ENCODE measurements at regions not wholly inside any gene's neighbourhood (a gene's known extent, or its start where the extent isn't known, plus 50 kb on each side); places are given as distances from the start of the nearest gene placed in this dataset.

GRCh38 chr2:192328297-192328696, 133.6 kb upstream of the TMEFF2 start:
- H3K4me3 ChIP-seq (ENCODE audit: low read length in 2 of 2) = no peak overlapping the region
- no peaks in the 10 kb centered on the region for H3K27me3 ChIP-seq (ENCODE audit: control insufficient read depth in 2 of 2, insufficient read depth in 1 of 2, low read length in 1 of 2)
- H3K9me3 ChIP-seq (ENCODE audit: control insufficient read depth in 2 of 2, insufficient read depth in 1 of 2, low read length in 1 of 2) = no peaks in the 10 kb centered on the region
- 97% methylated on average over 3 of the region's 3 CpGs for WGBS
- DNase-seq (ENCODE audit: low read depth in 6 of 9, low spot score in 9 of 9) = no peak
- H3K27ac ChIP-seq (ENCODE audit: low read depth in 1 of 2, low read length in 1 of 2) = no peak overlapping the region
- H3K36me3 ChIP-seq (ENCODE audit: control insufficient read depth in 2 of 2, insufficient read depth in 2 of 2, low read length in 1 of 2) = no peaks in the 10 kb centered on the region
- no peaks in the 10 kb centered on the region for H3K4me1 ChIP-seq (ENCODE audit: control insufficient read depth in 2 of 2, insufficient read depth in 2 of 2, low read length in 2 of 2)

DNA sequence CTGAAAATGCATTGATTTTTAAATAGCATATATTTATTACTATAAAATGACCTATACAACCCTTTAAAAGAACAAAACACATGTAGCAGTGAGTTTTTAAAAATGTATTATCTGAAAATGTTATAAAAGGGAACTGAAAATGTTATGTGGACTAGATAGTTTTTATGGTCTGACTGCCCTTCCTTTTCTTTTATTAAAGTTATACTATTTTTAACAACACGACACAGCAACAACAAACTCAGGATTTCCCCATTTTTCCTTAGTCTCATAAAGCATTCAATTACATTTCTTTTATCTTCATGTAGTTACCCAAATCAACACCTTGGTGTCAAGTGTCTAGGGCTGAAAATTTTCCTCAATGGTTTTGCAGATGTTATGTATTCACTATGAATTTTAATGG, 132.8 kb upstream of the TMEFF2 start:
- no peak for DNase-seq (ENCODE audit: low read depth in 6 of 9, low spot score in 9 of 9)
- Histone ChIP-seq H3K36me3 (ENCODE audit: control insufficient read depth in 2 of 2, insufficient read depth in 2 of 2, low read length in 1 of 2) (no peaks in the 10 kb centered on the region), H3K4me3 (ENCODE audit: low read length in 2 of 2) (no peak overlapping the region), H3K27me3 (ENCODE audit: control insufficient read depth in 2 of 2, insufficient read depth in 1 of 2, low read length in 1 of 2) (no peaks in the 10 kb centered on the region), H3K27ac (ENCODE audit: low read depth in 1 of 2, low read length in 1 of 2) (no peak overlapping the region), H3K9me3 (ENCODE audit: control insufficient read depth in 2 of 2, insufficient read depth in 1 of 2, low read length in 1 of 2) (no peaks in the 10 kb centered on the region), H3K4me1 (ENCODE audit: control insufficient read depth in 2 of 2, insufficient read depth in 2 of 2, low read length in 2 of 2) (no peaks in the 10 kb centered on the region)
- 31% methylated on average over 1 of the region's 1 CpG for WGBS

- Histone ChIP-seq H3K4me1 (ENCODE audit: control insufficient read depth in 2 of 2, insufficient read depth in 2 of 2, low read length in 2 of 2) (no peaks in the 10 kb centered on the region), H3K4me3 (ENCODE audit: low read length in 2 of 2) (no peak overlapping the region), H3K27ac (ENCODE audit: low read depth in 1 of 2, low read length in 1 of 2) (no peak overlapping the region), H3K27me3 (ENCODE audit: control insufficient read depth in 2 of 2, insufficient read depth in 1 of 2, low read length in 1 of 2) (no peaks in the 10 kb centered on the region), H3K9me3 (ENCODE audit: control insufficient read depth in 2 of 2, insufficient read depth in 1 of 2, low read length in 1 of 2) (peaks cover 3 to 21% of the 10 kb centered on the region in 2 donors), H3K36me3 (ENCODE audit: control insufficient read depth in 2 of 2, insufficient read depth in 2 of 2, low read length in 1 of 2) (no peaks in the 10 kb centered on the region)
- no peak for DNase-seq (ENCODE audit: low read depth in 6 of 9, low spot score in 9 of 9)
- WGBS = over 99% methylated on average over 3 of the region's 3 CpGs
Measured at GRCh38 chr2:192315543-192315942, 120.8 kb upstream of the TMEFF2 start.

DNA sequence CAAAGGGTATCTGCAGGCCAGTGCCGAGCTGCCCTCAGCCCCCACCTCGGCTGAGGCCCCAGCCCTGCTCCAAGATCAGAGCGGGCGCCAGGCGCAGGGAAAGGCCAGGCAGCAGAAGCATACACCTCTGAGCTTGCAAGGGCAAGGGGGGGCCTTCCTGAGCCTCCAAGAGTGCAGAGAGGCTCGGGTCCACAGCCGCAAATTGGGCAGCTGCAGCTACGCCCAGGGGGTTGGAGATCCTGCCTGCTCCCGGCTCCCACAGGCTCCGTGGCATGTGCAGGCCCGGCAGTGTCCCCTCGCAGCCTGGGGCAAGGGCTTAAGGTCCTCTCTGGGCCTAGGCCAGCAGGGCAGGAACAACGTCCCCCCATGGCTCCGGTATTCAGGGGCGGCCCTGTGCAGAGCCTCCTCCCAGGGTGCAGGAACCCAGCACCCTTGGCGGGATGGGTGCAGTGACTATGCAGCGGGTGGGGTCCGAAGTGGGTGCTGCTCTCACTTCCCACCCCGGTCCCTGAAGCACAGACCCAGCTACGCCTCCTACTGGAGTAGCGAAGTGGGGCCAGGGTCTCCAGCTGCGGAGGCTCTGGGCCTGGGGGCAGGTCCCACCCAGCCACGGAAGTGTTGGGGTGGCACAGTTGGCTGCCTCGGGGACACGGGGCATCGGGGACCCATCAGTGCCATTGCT, 120.2 kb upstream of the TMEFF2 start:
- Histone ChIP-seq H3K27me3 (ENCODE audit: control insufficient read depth in 2 of 2, insufficient read depth in 1 of 2, low read length in 1 of 2) (no peaks in the 10 kb centered on the region), H3K27ac (ENCODE audit: low read depth in 1 of 2, low read length in 1 of 2) (no peak overlapping the region), H3K4me3 (ENCODE audit: low read length in 2 of 2) (no peak overlapping the region), H3K9me3 (ENCODE audit: control insufficient read depth in 2 of 2, insufficient read depth in 1 of 2, low read length in 1 of 2) (peaks cover 3 to 21% of the 10 kb centered on the region in 2 donors), H3K36me3 (ENCODE audit: control insufficient read depth in 2 of 2, insufficient read depth in 2 of 2, low read length in 1 of 2) (no peaks in the 10 kb centered on the region), H3K4me1 (ENCODE audit: control insufficient read depth in 2 of 2, insufficient read depth in 2 of 2, low read length in 2 of 2) (no peaks in the 10 kb centered on the region)
- 93% methylated on average over 26 of the region's 26 CpGs for WGBS
- no peak for DNase-seq (ENCODE audit: low read depth in 6 of 9, low spot score in 9 of 9)

- Histone ChIP-seq H3K27me3 (ENCODE audit: control insufficient read depth in 2 of 2, insufficient read depth in 1 of 2, low read length in 1 of 2) (no peaks in the 10 kb centered on the region), H3K4me1 (ENCODE audit: control insufficient read depth in 2 of 2, insufficient read depth in 2 of 2, low read length in 2 of 2) (no peaks in the 10 kb centered on the region), H3K36me3 (ENCODE audit: control insufficient read depth in 2 of 2, insufficient read depth in 2 of 2, low read length in 1 of 2) (no peaks in the 10 kb centered on the region), H3K27ac (ENCODE audit: low read depth in 1 of 2, low read length in 1 of 2) (no peak overlapping the region), H3K9me3 (ENCODE audit: control insufficient read depth in 2 of 2, insufficient read depth in 1 of 2, low read length in 1 of 2) (peaks cover 3 to 21% of the 10 kb centered on the region in 2 donors), H3K4me3 (ENCODE audit: low read length in 2 of 2) (no peak overlapping the region)
- no peak for DNase-seq (ENCODE audit: low read depth in 6 of 9, low spot score in 9 of 9)
- 99% methylated on average over 8 of the region's 8 CpGs for WGBS
Measured at GRCh38 chr2:192313773-192314172, 119.0 kb upstream of the TMEFF2 start.

DNA sequence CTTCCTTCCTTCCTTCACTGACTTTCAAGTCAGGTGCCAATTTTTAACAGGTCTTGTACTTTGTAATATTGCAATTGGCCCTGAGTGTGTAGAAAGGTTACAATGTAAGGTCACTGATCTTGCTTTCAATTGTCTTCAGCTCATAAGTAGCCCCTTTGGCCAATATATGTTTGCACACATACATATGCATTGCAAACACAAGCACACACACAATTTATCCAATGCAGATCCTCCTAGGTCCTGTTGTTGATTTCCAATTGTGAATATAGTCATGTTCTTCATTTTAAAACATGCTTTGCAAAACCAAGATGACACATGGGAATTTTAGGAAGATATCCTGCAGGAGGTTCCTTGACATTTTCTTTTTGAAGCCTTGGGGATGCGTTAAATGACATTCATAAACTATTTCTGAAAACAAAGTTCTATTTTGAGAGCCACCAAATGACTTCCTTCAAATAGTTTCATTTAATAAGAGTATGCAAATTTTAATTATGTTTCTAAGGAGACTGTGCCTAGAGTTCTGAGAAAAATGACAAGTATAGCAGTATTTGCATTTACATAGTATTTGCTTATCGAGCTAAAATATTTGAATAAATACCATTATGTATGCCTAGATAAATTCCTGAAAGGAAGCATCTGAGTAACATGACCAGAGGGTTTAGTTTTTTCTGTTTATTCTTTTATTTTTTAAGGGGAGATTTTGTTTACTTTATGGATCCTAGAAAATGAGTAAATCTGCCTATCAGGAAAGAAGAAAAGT, 117.1 kb upstream of the TMEFF2 start:
- peaks cover 3 to 21% of the 10 kb centered on the region in 2 donors for H3K9me3 ChIP-seq (ENCODE audit: control insufficient read depth in 2 of 2, insufficient read depth in 1 of 2, low read length in 1 of 2)
- no peak for DNase-seq (ENCODE audit: low read depth in 6 of 9, low spot score in 9 of 9)
- no peaks in the 10 kb centered on the region for H3K4me1 ChIP-seq (ENCODE audit: control insufficient read depth in 2 of 2, insufficient read depth in 2 of 2, low read length in 2 of 2)
- WGBS = 94% methylated on average over 2 of the region's 2 CpGs
- no peak overlapping the region for H3K27ac ChIP-seq (ENCODE audit: low read depth in 1 of 2, low read length in 1 of 2)
- no peaks in the 10 kb centered on the region for H3K27me3 ChIP-seq (ENCODE audit: control insufficient read depth in 2 of 2, insufficient read depth in 1 of 2, low read length in 1 of 2)
- no peaks in the 10 kb centered on the region for H3K36me3 ChIP-seq (ENCODE audit: control insufficient read depth in 2 of 2, insufficient read depth in 2 of 2, low read length in 1 of 2)
- H3K4me3 ChIP-seq (ENCODE audit: low read length in 2 of 2) = no peak overlapping the region

DNA sequence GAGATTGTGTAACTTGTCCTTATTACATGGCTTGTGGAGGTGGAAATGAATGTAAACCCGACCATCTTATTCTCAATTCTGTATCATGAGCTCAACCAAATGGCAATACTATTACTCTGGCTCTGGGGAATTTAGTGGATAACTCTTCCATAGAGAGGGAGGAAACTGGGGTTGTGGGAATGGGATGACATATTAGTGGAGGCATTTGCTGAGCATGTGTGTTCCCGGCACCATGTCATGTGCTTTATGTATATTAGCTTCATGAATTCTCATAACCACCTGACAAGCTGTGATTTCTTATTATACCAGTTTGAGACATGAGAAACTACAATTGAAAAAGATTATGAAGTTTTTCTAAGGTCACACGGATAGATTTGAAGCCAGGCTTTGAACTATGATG, 112.8 kb upstream of the TMEFF2 start:
- H3K4me3 ChIP-seq (ENCODE audit: low read length in 2 of 2) = no peak overlapping the region
- no peaks in the 10 kb centered on the region for H3K36me3 ChIP-seq (ENCODE audit: control insufficient read depth in 2 of 2, insufficient read depth in 2 of 2, low read length in 1 of 2)
- H3K9me3 ChIP-seq (ENCODE audit: control insufficient read depth in 2 of 2, insufficient read depth in 1 of 2, low read length in 1 of 2) = no peaks in the 10 kb centered on the region
- no peaks in the 10 kb centered on the region for H3K27me3 ChIP-seq (ENCODE audit: control insufficient read depth in 2 of 2, insufficient read depth in 1 of 2, low read length in 1 of 2)
- no peaks in the 10 kb centered on the region for H3K4me1 ChIP-seq (ENCODE audit: control insufficient read depth in 2 of 2, insufficient read depth in 2 of 2, low read length in 2 of 2)
- no peak for DNase-seq (ENCODE audit: low read depth in 6 of 9, low spot score in 9 of 9)
- 95% methylated on average over 3 of the region's 3 CpGs for WGBS
- no peak overlapping the region for H3K27ac ChIP-seq (ENCODE audit: low read depth in 1 of 2, low read length in 1 of 2)

DNA sequence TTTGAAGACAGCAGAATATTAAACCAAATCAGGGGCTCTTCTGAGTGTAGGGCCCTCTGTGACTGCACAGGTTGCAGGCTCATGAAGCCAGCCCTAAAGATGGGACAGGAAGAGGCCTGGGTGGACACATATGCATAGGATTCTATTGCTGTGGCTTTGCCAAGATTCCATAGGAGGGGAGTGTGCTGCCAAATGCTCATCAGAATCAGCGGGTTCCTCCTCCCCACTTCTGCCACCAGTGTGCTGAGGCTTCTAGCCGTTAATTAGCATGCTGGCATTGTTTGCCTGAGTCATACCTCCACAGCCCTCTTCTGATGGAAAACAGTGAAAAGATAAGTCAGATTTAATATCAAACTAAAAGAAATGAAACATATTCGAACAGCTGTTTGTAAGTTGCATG, 103.9 kb upstream of the TMEFF2 start:
- DNase-seq (ENCODE audit: low read depth in 6 of 9, low spot score in 9 of 9) = no peak
- H3K4me3 ChIP-seq (ENCODE audit: low read length in 2 of 2) = no peak overlapping the region
- no peaks in the 10 kb centered on the region for H3K27me3 ChIP-seq (ENCODE audit: control insufficient read depth in 2 of 2, insufficient read depth in 1 of 2, low read length in 1 of 2)
- no peaks in the 10 kb centered on the region for H3K4me1 ChIP-seq (ENCODE audit: control insufficient read depth in 2 of 2, insufficient read depth in 2 of 2, low read length in 2 of 2)
- H3K36me3 ChIP-seq (ENCODE audit: control insufficient read depth in 2 of 2, insufficient read depth in 2 of 2, low read length in 1 of 2) = no peaks in the 10 kb centered on the region
- H3K27ac ChIP-seq (ENCODE audit: low read depth in 1 of 2, low read length in 1 of 2) = no peak overlapping the region
- WGBS = 95% methylated on average over 3 of the region's 3 CpGs
- H3K9me3 ChIP-seq (ENCODE audit: control insufficient read depth in 2 of 2, insufficient read depth in 1 of 2, low read length in 1 of 2) = no peaks in the 10 kb centered on the region

DNA sequence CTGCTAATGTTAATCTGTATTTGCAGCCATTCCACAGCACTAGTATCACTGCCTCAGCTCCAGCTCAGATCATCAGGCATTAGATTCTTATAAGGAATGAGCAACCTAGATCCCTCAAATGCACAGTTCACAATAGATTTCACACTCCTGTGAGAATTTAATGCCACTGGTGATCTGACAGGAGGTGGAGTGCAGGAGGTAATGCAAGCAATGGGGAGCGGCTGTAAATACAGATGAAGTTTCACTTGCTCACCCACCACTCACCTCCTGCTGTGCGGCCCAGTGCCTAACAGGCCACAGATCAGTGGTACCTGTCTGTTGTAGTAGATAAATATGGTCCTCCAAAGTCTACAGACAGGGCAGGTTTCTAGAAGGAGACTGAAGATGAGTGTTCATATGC, 97.7 kb upstream of the TMEFF2 start:
- no peaks in the 10 kb centered on the region for H3K27me3 ChIP-seq (ENCODE audit: control insufficient read depth in 2 of 2, insufficient read depth in 1 of 2, low read length in 1 of 2)
- 99% methylated on average over 2 of the region's 2 CpGs for WGBS
- no peaks in the 10 kb centered on the region for H3K4me1 ChIP-seq (ENCODE audit: control insufficient read depth in 2 of 2, insufficient read depth in 2 of 2, low read length in 2 of 2)
- no peak for DNase-seq (ENCODE audit: low read depth in 6 of 9, low spot score in 9 of 9)
- no peaks in the 10 kb centered on the region for H3K36me3 ChIP-seq (ENCODE audit: control insufficient read depth in 2 of 2, insufficient read depth in 2 of 2, low read length in 1 of 2)
- no peaks in the 10 kb centered on the region for H3K9me3 ChIP-seq (ENCODE audit: control insufficient read depth in 2 of 2, insufficient read depth in 1 of 2, low read length in 1 of 2)
- no peak overlapping the region for H3K27ac ChIP-seq (ENCODE audit: low read depth in 1 of 2, low read length in 1 of 2)
- no peak overlapping the region for H3K4me3 ChIP-seq (ENCODE audit: low read length in 2 of 2)

All from thymus (tissue), 11 donors.